GM19467 (cell line): ENCODE measurements at regions not wholly inside any gene's neighbourhood (a gene's known extent, or its start where the extent isn't known, plus 50 kb on each side); places are given as distances from the start of the nearest gene placed in this dataset.

ENCODE experiments used
- ATAC-seq: cut with Tn5 transposase; IDR thresholded peaks from one replicate; pipeline ENCODE4 v1.9.1; 2021; ENCODE audit warnings: mild to moderate bottlenecking, moderate library complexity; ENCODE audit not compliant: unreplicated experiment

GRCh38 chr3:65052101-65052500 is 364.3 kb upstream of the ADAMTS9 start:
- ATAC-seq = no peak

DNA sequence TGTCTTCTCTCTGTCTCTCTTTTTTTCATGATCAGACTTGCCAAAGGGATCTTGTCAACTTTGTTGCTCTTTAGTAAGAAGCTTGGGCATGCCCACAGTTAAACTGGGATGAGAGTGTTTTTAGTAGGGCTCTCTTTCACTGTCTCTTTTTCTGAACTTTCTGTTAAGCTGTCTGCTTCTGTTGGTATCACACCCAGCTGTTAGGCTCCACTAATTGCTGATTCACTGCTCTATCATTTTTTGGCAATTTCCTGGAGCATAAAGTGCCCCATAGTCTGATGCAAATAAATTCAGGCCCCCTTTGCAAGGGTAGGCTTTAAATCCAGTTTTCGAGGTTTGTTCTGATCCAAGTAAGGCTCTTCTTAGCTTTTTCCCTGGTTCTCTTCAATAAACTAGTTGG is 360.4 kb upstream of the ADAMTS9 start:
- no peak for ATAC-seq

GRCh38 chr3:65045138-65045537 is 357.3 kb upstream of the ADAMTS9 start:
- no peak for ATAC-seq

- ATAC-seq = no peak
These were observed 356.6 kb upstream of the ADAMTS9 start for GRCh38 chr3:65044401-65044800.

GRCh38 chr3:65042675-65043074 is 354.9 kb upstream of the ADAMTS9 start:
- no peak for ATAC-seq

GRCh38 chr3:65039754-65040210 is 352.0 kb upstream of the ADAMTS9 start:
- no peak for ATAC-seq

GRCh38 chr3:65037861-65038260 is 350.1 kb upstream of the ADAMTS9 start:
- ATAC-seq = no peak

DNA sequence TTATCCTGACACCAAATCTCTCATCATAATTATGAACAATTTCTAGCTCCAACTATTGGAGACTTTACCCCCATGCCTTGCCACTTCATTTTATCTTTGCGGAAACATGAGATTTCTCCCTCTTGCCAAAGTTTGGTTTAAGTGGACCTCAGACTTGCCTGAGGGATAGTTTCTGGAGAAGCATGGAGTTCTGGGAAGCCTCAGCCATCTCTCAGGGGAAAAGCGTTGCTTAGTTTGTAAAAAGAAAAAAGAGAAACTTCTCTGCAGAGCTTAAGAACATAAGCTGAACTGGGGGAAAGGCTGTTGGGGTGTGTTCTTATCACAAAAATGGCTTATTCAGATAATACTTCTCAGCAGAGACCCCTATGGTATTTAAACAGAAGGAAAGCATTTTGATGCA is 347.4 kb upstream of the ADAMTS9 start:
- no peak for ATAC-seq

GRCh38 chr3:65033576-65033975 is 345.8 kb upstream of the ADAMTS9 start:
- no peak for ATAC-seq

- no peak for ATAC-seq
These were observed 343.2 kb upstream of the ADAMTS9 start for GRCh38 chr3:65030847-65031463.

DNA sequence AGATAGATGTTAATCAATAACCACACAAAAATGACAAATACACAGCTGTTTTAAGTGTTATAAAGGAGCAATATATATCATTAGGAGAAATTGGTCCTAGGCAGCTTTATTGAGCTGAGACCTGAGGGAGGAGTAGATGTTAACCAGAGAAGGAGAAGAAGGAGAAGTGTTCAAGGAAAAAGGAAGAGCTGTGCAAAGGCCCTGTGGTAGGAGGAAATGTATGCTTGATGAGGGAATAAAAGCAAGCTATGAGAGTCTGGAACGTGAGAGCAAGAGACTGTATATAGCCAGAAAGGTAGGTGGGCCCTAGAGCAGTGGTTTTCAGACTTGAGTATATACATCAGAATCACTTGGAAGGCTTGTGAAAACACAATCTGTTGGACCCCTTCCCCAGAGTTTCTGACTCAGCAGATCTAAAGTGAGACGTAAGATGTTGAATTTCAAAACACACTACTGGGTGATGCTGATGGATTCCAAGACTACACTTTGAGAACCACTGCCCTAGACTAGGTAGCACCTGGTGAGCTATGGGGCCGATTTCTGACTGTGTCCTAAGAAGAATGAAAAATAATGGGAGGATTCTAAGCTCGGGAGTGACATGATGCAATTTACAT is 342.3 kb upstream of the ADAMTS9 start:
- no peak for ATAC-seq

GRCh38 chr3:65029130-65029529 is 341.3 kb upstream of the ADAMTS9 start:
- no peak for ATAC-seq

DNA sequence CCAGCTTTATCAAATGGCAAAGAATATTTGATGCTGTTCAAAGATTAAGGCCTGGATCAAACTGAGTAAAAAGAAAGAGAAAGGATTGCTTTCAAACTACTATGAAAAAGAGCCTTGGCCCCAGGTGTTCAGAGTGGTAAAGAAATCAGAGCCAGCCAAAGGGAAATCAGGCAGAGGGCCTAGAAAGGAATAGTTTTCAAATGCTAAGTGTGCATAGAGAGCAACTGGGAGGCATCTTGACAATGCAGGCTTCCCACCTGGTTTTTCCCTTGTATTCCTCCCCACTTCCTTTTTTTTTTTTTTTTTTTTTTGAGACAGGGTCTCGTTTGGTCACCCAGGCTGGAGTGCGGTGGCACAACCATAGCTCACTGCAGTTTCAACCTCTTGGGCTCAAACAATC is 340.2 kb upstream of the ADAMTS9 start:
- no peak for ATAC-seq

DNA sequence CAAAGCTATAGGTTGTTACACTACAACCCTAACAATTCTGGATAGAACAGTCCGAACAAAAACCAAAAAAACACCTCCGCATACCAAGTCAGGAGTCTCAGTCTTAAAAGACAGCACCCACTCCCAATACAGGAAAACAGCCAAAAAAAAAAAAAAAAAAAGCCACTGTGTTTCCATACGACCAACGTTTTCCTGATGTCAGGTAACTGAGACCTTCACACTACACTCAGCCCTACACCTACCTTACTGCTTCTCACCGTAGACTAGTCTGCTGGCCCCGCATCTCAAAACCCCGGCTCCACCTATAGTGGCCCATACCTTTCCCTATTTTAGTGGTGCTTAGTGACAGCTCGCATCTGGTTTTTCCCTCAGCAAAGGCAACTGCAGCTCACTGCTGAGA is 339.5 kb upstream of the ADAMTS9 start:
- no peak for ATAC-seq

DNA sequence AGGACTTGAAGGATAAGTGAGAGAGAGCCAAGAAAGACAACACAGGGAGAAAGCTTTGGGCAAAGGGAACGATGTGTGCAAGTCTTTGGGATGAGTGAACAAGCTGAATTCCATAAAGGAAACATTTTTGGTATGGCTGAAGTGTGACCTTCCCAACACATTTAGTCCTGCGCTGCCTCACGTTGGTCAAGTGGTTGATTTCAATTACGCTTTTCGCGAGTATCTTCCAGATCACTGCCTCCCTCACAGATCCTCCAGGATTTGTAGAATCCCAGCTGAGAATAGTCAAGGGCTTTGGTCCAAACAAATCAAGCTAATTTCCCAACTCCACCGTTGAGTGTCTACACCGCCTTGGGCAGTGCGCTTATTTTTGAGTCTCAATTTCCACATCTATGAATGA is 338.4 kb upstream of the ADAMTS9 start:
- ATAC-seq = no peak

GRCh38 chr3:65024148-65024547 is 336.3 kb upstream of the ADAMTS9 start:
- no peak for ATAC-seq

DNA sequence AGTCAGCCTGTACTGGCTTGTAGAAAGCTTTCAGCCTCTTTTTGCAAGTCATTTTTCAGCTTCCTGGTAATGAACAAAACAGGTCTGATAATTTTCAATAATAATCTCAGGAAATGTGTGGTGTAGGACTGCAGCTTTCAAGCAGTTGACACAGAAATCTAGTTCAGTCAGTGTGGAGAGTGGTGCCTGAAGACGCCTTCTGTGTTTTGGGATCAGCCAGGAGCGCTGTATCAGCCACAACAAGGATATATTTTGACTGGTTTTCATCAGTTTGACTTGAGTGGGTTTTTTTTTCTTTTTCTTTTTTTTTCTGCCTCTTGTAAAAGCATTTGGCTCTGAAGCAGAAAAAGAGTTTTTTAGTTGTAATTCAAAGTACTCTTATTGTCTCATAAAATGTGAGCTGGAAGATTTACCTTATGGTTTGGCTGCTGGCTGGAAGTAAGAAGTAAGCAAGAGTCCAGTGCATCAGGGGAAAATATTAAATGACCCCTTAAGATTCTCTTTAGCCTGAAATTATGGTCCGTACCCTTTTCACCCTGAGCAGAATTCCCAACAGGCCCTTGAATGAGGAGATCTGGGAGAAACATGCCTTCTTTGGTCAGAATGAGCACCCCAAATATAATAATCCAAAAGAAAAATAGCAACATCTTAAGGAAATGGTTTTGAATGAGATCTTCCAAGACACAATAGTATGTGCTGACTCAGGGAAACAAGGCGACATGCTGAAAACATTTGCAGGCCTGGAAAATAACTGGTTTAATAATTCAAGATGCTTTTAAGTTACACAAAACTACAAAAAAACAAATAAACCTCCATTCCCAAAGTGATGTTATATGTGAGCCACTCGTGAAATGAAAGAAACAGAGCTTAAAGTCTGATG is 332.7 kb upstream of the ADAMTS9 start:
- no peak for ATAC-seq

DNA sequence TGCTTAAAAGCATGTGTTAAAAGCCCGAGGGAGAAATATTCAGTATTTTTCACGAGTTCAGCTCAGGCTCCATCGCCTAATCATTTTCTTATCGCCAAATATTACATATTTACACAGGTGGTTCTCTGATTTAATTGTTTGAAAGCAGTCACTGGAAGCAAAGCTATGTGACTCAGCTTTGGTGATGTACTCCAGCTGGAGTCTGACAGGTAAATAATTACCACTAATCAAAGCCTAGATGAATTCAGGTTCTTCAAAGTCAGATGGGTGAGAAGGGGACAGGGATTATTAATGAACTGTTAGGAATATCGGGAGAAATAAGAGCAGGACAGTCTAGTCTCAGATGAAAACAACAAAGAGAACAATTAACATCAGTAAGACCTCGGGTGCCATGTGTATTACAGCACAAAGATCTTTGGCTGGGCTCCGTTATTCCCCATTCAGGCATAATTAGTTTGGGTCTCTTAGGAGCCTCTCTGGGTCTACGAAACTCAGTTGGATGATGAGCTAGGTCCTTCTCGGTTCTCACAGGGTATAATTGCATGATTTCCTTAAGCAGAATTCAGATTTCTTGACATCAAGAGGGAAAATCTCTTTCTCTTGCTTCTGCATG is 331.7 kb upstream of the ADAMTS9 start:
- ATAC-seq = no peak

DNA sequence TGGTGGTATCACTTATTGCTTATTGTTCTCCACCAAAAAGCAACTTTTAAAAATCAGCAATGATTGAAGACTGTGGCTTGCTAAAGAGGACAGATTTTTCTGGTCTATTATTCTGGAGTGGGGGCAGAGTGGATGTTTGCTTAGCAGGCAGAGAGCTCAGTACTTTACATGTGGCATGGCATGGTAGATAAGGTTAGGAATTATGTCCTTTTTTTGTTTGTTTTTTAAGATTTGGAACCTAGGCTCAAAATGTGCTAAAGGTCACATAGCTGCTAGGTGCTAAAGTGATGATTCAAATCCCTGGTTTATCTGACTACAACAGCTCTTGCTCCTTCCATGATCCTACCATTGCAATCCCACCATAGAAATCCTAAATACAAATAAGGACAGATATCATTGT is 331.0 kb upstream of the ADAMTS9 start:
- ATAC-seq = no peak

DNA sequence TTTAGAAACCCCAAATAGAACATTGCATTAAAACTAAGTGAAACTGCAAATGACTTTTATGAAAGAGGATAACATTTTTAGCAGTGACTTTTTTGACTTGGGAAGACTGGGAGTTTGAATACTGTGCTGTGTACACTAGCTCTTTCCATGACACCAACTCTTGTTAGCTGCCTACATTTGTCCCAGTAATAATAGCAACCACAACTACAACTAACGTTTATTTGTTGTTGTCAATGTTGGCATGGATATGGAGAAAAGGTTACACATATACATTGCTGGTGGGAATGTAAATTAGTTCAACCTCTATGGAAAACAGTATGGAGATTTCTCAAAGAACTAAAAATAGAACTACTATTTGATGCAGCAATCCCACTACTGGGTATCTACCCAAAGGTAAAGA is 329.6 kb upstream of the ADAMTS9 start:
- no peak for ATAC-seq

- ATAC-seq = no peak
These were observed 327.9 kb upstream of the ADAMTS9 start for GRCh38 chr3:65015711-65016110.

- no peak for ATAC-seq
These were observed 325.3 kb upstream of the ADAMTS9 start for GRCh38 chr3:65013053-65013452.
